ENCODE measurements at regions not wholly inside any gene's neighbourhood (a gene's known extent, or its start where the extent isn't known, plus 50 kb on each side); places are given as distances from the start of the nearest gene placed in this dataset.
"Not testable (repeated sequence)": the region's sequence is repeated elsewhere in the genome, so short reads cannot be mapped to it uniquely, and the experiment has no call there.

- not testable (repeated sequence) for DNase-seq
Observed at GRCh38 chr11:14573539-14574057, 53.4 kb upstream of the PSMA1 start.

GRCh38 chr11:14577292-14577691 is 57.1 kb upstream of the PSMA1 start:
- DNase-seq, result no peak

DNA sequence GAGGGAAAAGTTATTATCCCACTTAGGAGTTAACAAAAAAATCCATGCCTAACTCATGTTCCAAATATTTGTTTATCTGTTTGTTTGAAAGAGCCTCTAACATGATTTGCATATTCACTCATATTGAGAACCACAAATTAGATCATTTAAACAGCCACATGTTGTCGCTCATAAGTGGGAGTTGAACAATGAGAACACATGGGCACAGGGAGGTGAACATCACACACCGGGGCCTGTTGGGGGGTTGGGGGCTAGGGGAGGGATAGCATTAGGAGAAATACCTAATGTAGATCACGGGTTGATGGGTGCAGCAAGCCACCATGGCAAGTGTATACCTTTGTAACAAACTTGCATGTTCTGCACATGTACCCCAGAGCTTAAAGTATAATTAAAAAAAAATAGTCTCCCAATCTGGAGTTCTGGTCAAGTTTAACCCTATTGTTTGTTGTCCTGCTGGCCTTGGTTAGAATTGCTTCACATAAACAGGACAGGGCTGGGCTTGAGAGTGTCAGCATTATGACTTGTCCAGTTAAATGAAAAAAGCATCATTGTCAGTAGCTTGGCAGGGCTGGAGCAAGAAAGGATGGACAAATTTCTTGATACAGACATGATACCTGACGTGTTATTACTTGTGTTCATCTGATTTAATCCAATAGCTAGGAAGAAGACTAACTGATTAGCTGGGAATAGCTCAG is 57.8 kb upstream of the PSMA1 start:
- DNase-seq, result no peak

- DNase-seq, result no peak
Observed at GRCh38 chr11:14578541-14578956, 58.4 kb upstream of the PSMA1 start.

- no peak for DNase-seq
Observed at GRCh38 chr11:14579646-14580045, 59.5 kb upstream of the PSMA1 start.

- no peak for DNase-seq
Observed at GRCh38 chr11:14582793-14583192, 60.8 kb upstream of the PDE3B start.

DNA sequence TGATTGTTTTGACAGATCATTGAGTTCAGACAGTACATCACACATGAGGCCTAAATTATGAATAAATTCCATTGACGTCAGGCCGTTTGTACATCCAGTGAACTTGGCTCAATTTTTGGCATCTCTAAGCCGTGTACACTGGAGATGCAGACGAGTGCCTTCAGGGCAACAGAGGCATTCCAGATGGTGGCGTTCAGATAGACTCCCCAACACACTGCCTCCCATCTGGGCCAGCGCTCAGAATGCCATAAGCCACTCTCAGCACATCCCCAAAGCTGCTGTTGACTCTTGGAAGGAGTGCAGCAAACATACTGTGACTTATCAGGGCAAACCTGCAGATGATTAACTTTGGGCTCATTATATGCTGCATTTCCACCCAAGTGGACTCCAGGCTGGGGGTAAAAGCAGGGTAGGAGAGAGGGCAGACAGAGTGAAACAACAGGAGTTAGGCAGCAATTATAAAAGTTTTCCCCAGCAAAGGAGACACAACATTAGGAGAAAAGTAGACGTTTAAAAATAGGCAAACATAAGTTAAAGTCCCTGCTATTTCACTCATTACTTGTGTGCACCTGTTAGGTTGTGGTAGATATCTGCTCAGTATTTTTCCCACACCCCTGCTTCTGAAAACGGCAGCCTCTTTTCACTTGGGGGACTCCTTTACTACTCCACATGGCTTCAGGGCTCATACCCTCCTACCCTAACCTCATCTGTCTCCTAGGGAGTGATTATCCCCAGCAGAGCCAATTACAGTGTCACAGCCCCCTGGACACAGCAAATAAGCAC is 60.2 kb upstream of the PDE3B start:
- peak; percentile 30 for DNase-seq

DNA sequence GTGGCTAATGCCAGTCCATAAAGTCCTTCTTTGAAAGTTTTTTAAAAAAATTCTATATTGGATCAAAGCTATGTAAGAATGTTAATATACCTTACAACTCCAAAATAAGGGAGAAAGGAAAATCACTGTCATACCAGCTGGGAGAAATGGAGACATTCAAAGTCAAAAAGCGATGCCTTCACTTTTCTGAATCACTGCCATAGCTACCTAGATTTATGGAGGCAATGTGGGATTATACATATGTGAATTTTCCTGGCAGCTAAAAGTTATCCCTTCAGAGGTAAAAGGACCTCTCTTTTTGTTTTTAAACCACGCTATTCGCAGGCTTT is 59.6 kb upstream of the PDE3B start:
- no peak for DNase-seq

DNA sequence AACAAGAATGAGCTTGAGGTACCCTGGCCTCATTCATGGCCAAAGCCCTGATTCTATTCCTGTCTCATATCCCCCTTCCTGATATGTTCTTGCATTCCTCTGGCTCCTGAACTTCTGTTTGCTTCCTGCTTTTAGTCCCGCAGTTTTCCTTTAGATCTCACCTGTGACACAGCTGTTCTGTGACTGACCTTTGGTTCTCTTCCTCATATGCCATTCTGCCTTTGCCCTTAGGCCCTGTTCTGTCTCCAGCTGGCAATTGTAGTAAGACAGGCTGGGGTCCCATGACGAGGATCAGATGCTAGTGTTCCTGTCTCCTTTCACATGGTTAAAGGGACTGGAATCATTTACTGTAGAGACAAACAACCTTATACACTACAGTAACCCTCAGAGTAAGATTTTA is 59.0 kb upstream of the PDE3B start:
- no peak for DNase-seq

DNA sequence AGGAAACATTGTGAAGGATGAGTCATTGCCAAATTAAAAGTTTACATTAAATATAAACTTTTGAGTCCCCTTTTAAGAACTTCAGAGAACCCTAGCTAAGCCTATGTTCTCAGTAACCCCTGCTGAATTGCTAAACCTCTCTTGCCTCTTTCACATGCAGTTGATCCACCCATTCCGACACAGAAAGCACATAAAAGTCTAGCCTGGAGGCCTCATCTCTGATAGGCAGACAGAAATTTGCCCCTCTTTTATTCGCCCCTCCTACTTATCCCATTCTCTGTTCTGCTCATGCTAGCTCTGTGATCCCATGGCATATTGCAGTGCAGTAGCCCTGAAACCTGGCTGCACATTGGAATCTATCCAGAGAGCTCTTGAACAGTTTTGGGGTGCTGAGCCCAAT is 58.2 kb upstream of the PDE3B start:
- DNase-seq, result no peak

DNA sequence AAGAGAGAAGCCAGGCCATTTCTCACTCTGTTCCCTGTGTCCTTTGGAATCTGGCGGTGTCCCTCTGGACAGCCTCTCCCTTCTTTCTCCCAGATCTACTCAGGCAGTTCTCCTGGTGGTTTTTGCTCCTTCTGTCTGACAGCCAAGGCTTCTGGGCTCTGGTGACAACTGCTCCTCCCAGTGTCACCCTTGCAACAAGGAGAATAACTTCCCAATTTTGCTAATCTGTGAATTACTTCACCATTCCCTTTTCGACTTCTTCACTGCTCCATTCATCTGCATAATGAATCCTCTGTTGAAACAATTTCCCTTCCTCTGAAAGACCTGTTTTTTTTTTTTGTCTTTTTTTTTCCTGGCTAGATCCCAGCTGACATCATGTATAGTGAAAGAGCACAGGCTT is 56.3 kb upstream of the PDE3B start:
- DNase-seq, result no peak

GRCh38 chr11:14588681-14589080 is 54.9 kb upstream of the PDE3B start:
- no peak for DNase-seq

GRCh38 chr11:14589421-14589820 is 54.2 kb upstream of the PDE3B start:
- no peak for DNase-seq

DNA sequence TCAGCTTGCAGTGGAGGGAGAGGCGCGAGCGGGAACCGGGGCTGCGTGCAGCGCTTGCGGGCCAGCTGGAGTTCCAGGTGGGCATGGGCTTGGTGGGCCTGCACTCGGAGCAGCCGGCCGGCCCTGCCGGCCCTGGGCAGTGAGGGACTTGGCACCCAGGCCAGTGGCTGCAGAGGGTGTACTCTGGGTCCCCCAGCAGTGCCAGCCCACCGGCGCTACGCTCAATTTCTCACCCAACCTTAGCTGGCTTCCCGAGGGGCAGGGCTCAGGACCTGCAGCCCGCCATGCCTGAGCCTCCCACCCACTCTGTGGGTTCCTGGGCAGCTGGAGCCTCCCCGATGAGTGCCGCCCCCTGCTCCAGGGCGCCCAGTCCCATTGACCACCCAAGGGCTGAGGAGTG is 52.6 kb upstream of the PDE3B start:
- not testable (repeated sequence) for DNase-seq

GRCh38 chr11:14593671-14594070 is 49.9 kb upstream of the PDE3B start:
- no peak for DNase-seq
